PC-9 (cell line): ENCODE measurements at regions not wholly inside any gene's neighbourhood (a gene's known extent, or its start where the extent isn't known, plus 50 kb on each side); places are given as distances from the start of the nearest gene placed in this dataset.

Experiments used
- BruUV-seq: library from RNA; stranded (reverse); fragments of 400-500 nt; replicated peaks from 2 replicates; lab custom pipeline; 2021; lab: Mats Ljungman, UMichigan
- CTCF ChIA-PET: fragments of 300-600 bp; sonication (Branson Sonifier 250); formaldehyde crosslinking; loops from one replicate; lab custom pipeline; 2022; ENCODE audit warnings: antibody characterized with exemption; lab: Charles Lee
- POLR2A ChIA-PET: fragments of 300-600 bp; sonication (Branson Sonifier 250); formaldehyde crosslinking; loops from one replicate; lab custom pipeline; 2022; ENCODE audit warnings: antibody characterized with exemption; ENCODE audit not compliant: unreplicated experiment; lab: Charles Lee
- DNase-seq, 2 experiments: peaks; one replicate each; pipeline versions ENCODE4 v3.0.0 to v3.0.0-alpha.2; 2015 to 2022; ENCODE audit warnings: mixed read lengths in 1 of 2
- H2AFZ ChIP-seq: fragments of 200-600 bp; sonication (generic); 2 replicates; pipeline ENCODE4 v1.8.1; 2017; ENCODE audit warnings: antibody characterized with exemption
- H3F3A ChIP-seq: fragments of 200-600 bp; sonication (generic); 2 replicates; pipeline ENCODE4 v1.8.1; 2017; ENCODE audit warnings: antibody characterized with exemption, mild to moderate bottlenecking, low read depth; ENCODE audit not compliant: insufficient read depth
- H3K27ac ChIP-seq: fragments of 200-600 bp; sonication (generic); 2 replicates; pipeline ENCODE4 v1.6.1; 2016; ENCODE audit warnings: mixed run types
- H3K27me3 ChIP-seq: fragments of 200-600 bp; sonication (generic); 2 replicates; pipeline ENCODE4 v1.6.1; 2016; ENCODE audit warnings: low read depth, mixed run types; ENCODE audit not compliant: insufficient read depth
- H3K36me3 ChIP-seq: fragments of 200-600 bp; sonication (generic); 2 replicates; pipeline ENCODE4 v1.6.1; 2016; ENCODE audit warnings: low read depth, mixed run types
- H3K4me1 ChIP-seq: fragments of 200-600 bp; sonication (generic); replicated peaks from 2 replicates; pipeline ENCODE4 v1.6.1; 2016; ENCODE audit warnings: mixed run types; ENCODE audit not compliant: insufficient read depth
- H3K4me2 ChIP-seq: fragments of 200-600 bp; sonication (generic); 2 replicates; pipeline ENCODE4 v1.6.1; 2017; ENCODE audit warnings: mixed run types
- H3K4me3 ChIP-seq: fragments of 200-600 bp; sonication (generic); 2 replicates; pipeline ENCODE4 v1.6.1; 2016; ENCODE audit warnings: mixed run types
- H3K79me2 ChIP-seq: fragments of 200-600 bp; sonication (generic); 2 replicates; pipeline ENCODE4 v1.6.1; 2017; ENCODE audit warnings: low read depth, mixed run types
- H3K9me2 ChIP-seq: fragments of 200-600 bp; sonication (generic); 2 replicates; pipeline ENCODE4 v1.8.1; 2017; ENCODE audit warnings: mild to moderate bottlenecking; ENCODE audit not compliant: insufficient read depth
- H3K9me3 ChIP-seq: fragments of 200-600 bp; sonication (generic); 2 replicates; pipeline ENCODE4 v1.8.1; 2016; ENCODE audit warnings: low read depth; ENCODE audit not compliant: insufficient read depth
- H4K20me1 ChIP-seq: fragments of 200-600 bp; sonication (generic); 2 replicates; pipeline ENCODE4 v1.8.1; 2017; ENCODE audit not compliant: insufficient read depth
- CTCF ChIP-seq: fragments of 200-600 bp; sonication (generic); conservative IDR thresholded peaks from 2 replicates; pipeline ENCODE4 v1.6.1; 2017; ENCODE audit warnings: mixed run types, antibody characterized with exemption, mild to moderate bottlenecking, moderate library complexity
- EZH2 ChIP-seq: fragments of 200-600 bp; sonication (generic); IDR thresholded peaks from 2 replicates; pipeline ENCODE4 v1.8.0; 2017; ENCODE audit warnings: antibody characterized with exemption, low read depth
- intact Hi-C: fragments of 100-400 bp; cut with micrococcal nuclease; formaldehyde crosslinking; loops from one replicate; pipeline ENCODE4 v1.10.0; 2022; ENCODE audit not compliant: unreplicated experiment

DNA sequence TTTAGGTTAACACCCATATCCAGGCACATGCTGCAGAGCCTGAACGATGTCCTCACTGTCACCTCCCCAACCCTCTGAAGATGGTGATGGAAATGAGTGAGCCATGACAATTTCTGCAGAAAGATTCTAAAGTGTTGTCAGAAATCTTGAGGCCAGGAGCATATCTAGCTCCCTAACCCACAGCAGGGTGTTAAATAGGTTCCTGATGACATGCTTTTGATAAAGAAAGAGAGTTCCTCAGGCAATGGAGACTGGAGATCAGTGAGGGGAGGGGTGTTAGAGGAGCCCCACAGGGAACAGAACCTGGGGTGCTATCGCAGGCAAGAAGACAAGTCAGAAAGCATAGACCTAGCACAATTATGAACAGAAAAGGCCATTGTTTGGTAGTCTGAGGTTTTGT lies 95.7 kb downstream of the ENC1 start:
- POLR2A ChIA-PET = no interaction called here
- no peaks in the 10 kb centered on the region for H3K36me3 ChIP-seq
- no peaks in the 10 kb centered on the region for H3K9me2 ChIP-seq
- intact Hi-C loops = loop anchor here (5.0 to 10.0 kb wide), 2 partner anchors 303 to 400 kb away; no protein-coding TSS in a partner anchor
- no peaks in the 10 kb centered on the region for H4K20me1 ChIP-seq
- no peaks in the 10 kb centered on the region for H3K27me3 ChIP-seq
- no peak overlapping the region for H2AFZ ChIP-seq
- BruUV-seq = no TSS peak
- no peaks in the 10 kb centered on the region; the same call in 1 of the 2 replicates for H3K9me3 ChIP-seq
- peaks cover 60% of the 10 kb centered on the region for H3F3A ChIP-seq
- no peaks in the 10 kb centered on the region for H3K79me2 ChIP-seq
- DNase-seq = no peak
- H3K4me2 ChIP-seq = peak overlapping the region; percentile 74
- TF ChIP-seq CTCF = no peak
- no peak for TF ChIP-seq EZH2
- CTCF ChIA-PET = no interaction called here
- no peak overlapping the region for H3K4me3 ChIP-seq
- H3K4me1 ChIP-seq = peaks cover 59% of the 10 kb centered on the region
- H3K27ac ChIP-seq = peak overlapping the region; percentile 95

DNA sequence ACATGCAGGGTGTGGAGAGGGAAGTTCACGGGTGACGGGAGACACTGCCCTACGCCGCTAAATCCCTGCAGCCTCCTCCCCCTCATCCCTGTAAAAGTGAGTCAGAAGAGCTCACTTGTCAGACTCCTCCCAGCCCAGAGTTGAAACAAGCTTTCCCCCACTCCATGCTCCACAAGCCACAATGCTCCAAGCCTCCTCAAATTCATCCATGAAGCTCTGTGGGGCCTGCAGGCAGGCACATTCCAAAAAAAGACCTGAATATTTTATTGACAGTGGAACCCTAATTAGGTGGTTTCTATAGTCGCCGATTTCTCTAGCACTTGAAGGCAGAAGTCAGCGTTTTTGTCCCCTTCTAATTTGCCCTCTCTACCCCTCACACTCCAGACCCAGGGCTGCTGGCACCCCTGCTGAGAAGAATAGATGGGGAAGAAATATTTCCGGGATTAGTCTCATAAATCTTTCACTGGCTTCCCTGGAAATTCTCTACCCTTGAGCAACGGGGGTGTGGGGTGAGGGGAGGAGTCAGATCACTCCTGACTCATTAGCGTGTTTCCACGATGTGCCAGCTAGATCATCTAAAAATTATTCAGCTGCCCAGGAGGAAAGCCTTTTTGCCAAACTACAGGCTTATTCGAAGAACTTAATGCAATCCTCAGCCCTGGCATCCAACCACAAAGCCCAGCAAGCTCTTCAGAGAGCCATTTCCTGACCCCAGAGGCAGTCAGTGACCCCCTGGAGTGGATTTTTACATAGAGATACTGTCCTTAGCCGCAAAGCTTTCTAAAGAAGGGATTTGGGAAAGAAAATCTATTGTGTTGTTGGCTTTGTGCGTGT lies 97.1 kb downstream of the ENC1 start:
- DNase-seq = peak; percentile 86 to 97
- H3K9me2 ChIP-seq = no peaks in the 10 kb centered on the region
- peaks cover 65% of the 10 kb centered on the region for H3F3A ChIP-seq
- peak overlapping the region; percentile 95 for H3K27ac ChIP-seq
- TF ChIP-seq EZH2 (no peak), CTCF (no peak)
- H3K9me3 ChIP-seq = no peaks in the 10 kb centered on the region; the same call in 1 of the 2 replicates
- no TSS peak for BruUV-seq
- peaks cover 73% of the 10 kb centered on the region for H3K4me1 ChIP-seq
- intact Hi-C loops = loop anchor here (1.0 to 10.0 kb wide), 10 partner anchors 25 to 605 kb away; no protein-coding TSS in a partner anchor
- ChIA-PET POLR2A (interaction anchor here (0.6 kb wide), 3 partner anchors 97 to 211 kb away, joined by 3 to 8 read pairs (median 5); no protein-coding TSS in a partner anchor), CTCF (interaction anchor here (1.4 kb wide), 1 partner anchor 148 kb away, joined by 3 read pairs; no protein-coding TSS in a partner anchor)
- H3K36me3 ChIP-seq = no peaks in the 10 kb centered on the region
- peak overlapping the region; percentile 31; the same call in 1 of the 2 replicates for H3K4me3 ChIP-seq
- H2AFZ ChIP-seq = no peak overlapping the region
- H3K79me2 ChIP-seq = no peaks in the 10 kb centered on the region
- H3K27me3 ChIP-seq = no peaks in the 10 kb centered on the region
- H4K20me1 ChIP-seq = no peaks in the 10 kb centered on the region
- peak overlapping the region; percentile 74 for H3K4me2 ChIP-seq

- H3K4me2 ChIP-seq = peak overlapping the region; percentile 74
- peaks cover 71% of the 10 kb centered on the region for H3F3A ChIP-seq
- no peak overlapping the region for H2AFZ ChIP-seq
- H4K20me1 ChIP-seq = no peaks in the 10 kb centered on the region
- H3K27me3 ChIP-seq = no peaks in the 10 kb centered on the region
- no peaks in the 10 kb centered on the region for H3K9me2 ChIP-seq
- DNase-seq = peak in 1 of 2 experiments; percentile 81
- no peaks in the 10 kb centered on the region; the same call in 1 of the 2 replicates for H3K9me3 ChIP-seq
- intact Hi-C loops = loop anchor here (2.0 to 10.0 kb wide), 4 partner anchors 24 to 604 kb away; no protein-coding TSS in a partner anchor
- peak overlapping the region; percentile 95 for H3K27ac ChIP-seq
- no peaks in the 10 kb centered on the region for H3K36me3 ChIP-seq
- peak overlapping the region; percentile 31; the same call in 1 of the 2 replicates for H3K4me3 ChIP-seq
- TF ChIP-seq CTCF = 0 out of 2 replicates have a peak, but pooled peaks have one; percentile 11
- no peak for TF ChIP-seq EZH2
- H3K79me2 ChIP-seq = no peaks in the 10 kb centered on the region
- H3K4me1 ChIP-seq = peaks cover 81% of the 10 kb centered on the region
- TSS peak; percentile 70 for BruUV-seq
- ChIA-PET CTCF (interaction anchor here (1.4 kb wide), 1 partner anchor 147 kb away, joined by 3 read pairs; no protein-coding TSS in a partner anchor), POLR2A (interaction anchor here (0.6 kb wide), 1 partner anchor 98 kb away, joined by 3 read pairs; no protein-coding TSS in a partner anchor)
These were observed 98.0 kb downstream of the ENC1 start for GRCh38 chr5:74542482-74542881.
